NCI-H748 (cell line): ENCODE measurements at regions not wholly inside any gene's neighbourhood (a gene's known extent, or its start where the extent isn't known, plus 50 kb on each side); places are given as distances from the start of the nearest gene placed in this dataset.
"Not testable (repeated sequence)": the region's sequence is repeated elsewhere in the genome, so short reads cannot be mapped to it uniquely, and the experiment has no call there.

Source experiments
- DNase-seq: peaks from one replicate; lab custom pipeline; 2025; ENCODE audit not compliant: unreplicated experiment; lab: John Stamatoyannopoulos, UW

DNA sequence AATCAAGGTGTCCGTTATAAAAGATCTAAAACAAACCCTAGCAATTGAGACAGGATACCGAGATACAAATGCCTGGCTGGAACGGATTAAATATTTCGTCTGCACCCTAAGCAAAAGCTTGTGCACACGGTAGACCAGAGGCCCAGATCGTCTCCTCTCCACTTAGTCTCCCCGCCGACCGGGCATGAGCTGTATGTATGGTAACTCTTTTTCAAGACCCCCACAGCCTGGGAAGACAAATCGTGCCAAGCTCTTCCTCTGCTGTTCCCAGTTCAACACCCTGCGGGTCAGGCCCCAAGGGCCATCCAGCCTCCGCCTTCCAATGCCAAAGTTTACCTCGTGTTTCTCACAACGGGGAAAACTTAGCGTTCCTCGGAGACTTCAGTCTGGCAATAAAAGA, 285.7 kb upstream of the GALNT17 start:
- no peak for DNase-seq

DNA sequence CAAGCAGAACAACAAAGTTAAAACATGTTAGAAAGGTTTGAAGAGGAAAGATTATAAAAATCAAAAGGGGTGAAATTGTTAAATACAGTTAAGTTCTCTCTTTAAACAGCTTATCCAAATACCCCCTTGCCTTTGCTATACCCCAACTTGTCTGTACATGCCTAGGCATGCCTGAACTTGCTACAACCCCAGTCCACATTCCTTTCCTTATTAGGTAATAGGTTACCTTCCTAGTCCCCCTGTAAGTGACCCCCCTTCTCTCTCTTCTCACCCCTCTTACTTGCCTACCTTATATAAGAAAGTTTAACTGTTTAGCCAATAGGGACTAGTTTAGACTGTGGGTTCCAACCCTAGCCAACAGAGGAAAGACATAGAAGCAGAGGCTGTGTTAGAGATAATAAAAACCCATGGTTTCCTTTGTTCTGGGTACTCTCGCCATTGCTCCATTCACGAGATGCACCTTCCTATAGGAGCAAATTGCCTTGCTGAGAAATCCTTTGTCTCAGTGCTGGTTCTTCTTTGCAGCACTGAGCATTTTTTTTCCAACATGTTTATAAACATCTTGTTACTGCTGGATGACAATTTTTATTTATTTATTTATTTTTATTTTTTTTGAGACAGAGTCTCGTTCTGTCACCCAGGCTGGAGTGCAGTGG, 282.2 kb upstream of the GALNT17 start:
- DNase-seq: no peak

DNA sequence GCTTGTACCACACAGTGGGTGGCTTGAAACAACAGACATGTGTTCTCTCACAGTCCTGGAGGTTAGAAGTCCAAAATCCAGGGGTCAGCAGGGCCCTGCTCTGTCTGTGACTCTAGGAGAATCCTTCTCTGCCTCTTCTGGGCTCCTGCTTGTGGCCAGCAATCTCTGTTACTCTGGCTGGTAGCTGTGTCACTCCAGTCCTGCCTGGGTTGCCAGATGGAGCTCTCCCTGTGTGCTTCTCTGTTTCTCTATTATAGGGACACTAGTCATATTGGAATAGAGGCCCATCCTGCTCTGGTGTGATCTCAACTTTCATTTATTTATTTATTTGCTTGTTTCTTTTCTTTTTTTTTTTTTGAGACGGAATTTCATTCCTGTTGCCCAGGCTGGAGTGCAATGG, 276.6 kb upstream of the GALNT17 start:
- DNase-seq: no peak

DNA sequence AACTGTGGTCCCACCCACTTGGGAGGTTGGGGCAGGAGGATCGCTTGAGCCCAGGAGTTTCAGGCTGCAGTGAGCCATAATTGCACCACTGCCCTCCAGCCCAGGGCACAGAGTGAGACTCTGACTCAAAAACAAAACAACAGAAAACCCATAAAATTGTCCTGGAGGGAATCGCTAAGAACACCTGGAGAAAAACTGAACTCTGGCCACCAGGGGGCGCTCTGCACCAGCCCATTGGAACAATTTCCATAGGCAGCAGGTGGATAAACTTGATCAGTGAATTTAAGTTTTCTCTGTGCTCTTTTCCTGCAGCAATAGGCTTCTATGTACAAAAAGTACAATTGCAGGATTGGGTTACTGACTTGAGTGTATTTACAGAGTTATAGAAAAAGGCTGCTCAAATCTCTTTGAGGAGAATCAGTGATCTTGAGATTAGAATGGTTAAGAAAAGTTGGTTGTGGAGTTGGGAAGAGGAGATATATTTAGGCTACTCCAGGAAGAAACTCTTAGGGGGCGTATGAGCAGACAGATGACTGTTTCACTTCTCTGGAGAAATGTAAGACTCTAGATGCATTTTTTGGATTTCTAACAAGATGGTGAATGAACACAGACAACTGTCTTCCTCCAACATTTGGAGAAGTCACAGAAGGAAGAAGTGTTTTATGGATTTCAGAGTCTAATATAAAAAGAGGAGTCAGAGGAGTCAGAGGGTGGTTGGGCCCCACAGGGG, 274.9 kb upstream of the GALNT17 start:
- peak; percentile 70 for DNase-seq

GRCh38 chr7:70857793-70858545, 274.0 kb upstream of the GALNT17 start:
- no peak for DNase-seq

DNA sequence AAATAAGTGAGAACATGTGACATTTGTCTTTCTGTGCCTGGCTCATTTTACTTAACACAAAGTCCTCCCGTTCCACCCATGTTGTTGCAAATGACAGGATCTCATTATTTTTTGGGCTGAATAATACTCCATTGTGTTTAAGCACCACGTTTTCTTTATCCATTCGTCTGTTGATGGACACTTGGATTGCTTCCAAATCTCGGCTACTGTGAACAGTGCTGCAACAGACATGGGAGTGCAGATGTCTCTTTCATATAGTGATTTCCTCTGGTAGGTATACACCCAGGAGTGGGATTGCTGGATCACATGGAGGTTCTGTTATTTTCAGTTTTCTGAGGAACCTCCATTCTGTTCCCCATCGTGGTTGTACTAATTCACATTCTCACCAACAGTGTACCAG, 264.4 kb upstream of the GALNT17 start:
- DNase-seq: peak; percentile 64

- DNase-seq: no peak
Observed at GRCh38 chr7:70870349-70870748, 261.6 kb upstream of the GALNT17 start.

DNA sequence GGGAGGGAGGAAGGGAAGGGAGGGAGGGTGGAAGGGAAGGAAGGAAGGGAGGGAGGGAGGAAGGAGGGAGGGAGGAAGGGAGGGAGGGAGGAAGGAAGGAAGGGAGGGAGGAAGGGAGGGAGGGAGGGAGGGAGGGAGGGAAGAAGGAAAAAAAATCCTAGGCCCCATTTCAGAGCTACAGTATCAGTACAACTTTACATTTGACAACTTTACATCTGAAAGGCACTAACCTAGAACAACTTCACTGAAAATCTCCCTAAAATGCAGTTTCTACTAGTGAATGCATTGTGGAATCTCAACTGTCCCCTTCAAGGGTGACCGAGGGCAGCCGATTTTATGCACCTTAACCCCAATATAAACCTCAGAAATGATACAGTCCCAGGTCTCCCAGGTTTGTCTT, 259.8 kb upstream of the GALNT17 start:
- no peak for DNase-seq

DNA sequence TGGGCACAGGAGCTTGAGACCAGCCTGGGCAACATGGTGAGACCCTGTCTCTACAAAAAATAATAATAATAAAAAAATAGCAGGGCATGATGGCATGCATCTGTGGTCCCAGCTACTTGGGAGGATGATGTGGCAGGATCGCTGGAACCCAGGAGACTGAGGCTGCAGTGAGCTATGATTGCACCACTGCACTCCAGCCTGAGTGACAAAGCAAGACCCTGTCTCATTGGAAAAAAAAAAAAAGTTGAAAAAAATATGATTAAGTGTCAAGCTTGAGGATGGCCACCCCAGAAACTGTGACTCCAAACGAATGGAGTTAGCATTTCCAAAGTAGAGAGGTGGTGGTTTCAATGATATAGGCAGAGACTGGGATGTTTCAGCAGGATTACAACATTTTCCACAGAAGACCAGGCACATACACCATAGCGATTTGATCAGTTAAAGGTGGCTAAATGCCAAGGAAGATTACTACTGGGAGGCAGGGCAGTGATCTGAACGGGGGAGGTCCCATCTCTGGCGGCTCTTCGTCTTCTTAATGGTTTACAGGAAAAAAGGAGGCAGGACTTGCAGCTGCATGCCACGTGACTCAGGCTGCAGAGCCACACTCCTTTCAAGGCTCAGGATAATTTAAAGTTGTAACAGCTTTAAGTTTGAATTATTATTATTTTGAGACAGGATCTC, 250.6 kb upstream of the GALNT17 start:
- DNase-seq: no peak

GRCh38 chr7:70883750-70884439, 248.0 kb upstream of the GALNT17 start:
- DNase-seq: no peak

GRCh38 chr7:70884440-70884764, 247.5 kb upstream of the GALNT17 start:
- DNase-seq: no peak

DNA sequence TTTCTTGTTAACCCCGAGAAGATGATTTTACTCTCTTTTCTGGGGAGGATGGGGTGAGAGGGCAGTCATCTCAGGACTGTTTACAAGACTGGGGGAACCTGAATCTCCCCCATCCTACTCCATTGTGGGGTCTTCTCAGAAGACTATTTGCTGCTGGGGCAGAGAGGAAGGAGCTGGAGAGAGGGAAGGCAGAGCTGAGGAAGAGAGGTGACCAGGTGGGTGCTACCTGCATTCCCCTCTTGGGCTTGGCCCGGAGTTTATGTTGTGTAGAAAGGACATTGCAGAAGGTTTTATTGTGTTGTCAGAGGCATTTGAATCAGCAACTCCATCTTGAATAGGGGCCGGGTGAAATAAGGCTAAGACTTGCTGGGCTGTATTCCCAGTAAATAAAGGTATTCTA, 247.1 kb upstream of the GALNT17 start:
- DNase-seq: no peak

- DNase-seq: no peak
Observed at GRCh38 chr7:70886547-70886946, 245.4 kb upstream of the GALNT17 start.

- DNase-seq: no peak
Observed at GRCh38 chr7:70887186-70887585, 244.8 kb upstream of the GALNT17 start.

- DNase-seq: no peak
Observed at GRCh38 chr7:70890147-70890969, 241.6 kb upstream of the GALNT17 start.

- peak; percentile 71 for DNase-seq
Observed at GRCh38 chr7:70893422-70893821, 238.5 kb upstream of the GALNT17 start.

GRCh38 chr7:70893971-70894715, 237.8 kb upstream of the GALNT17 start:
- no peak for DNase-seq

DNA sequence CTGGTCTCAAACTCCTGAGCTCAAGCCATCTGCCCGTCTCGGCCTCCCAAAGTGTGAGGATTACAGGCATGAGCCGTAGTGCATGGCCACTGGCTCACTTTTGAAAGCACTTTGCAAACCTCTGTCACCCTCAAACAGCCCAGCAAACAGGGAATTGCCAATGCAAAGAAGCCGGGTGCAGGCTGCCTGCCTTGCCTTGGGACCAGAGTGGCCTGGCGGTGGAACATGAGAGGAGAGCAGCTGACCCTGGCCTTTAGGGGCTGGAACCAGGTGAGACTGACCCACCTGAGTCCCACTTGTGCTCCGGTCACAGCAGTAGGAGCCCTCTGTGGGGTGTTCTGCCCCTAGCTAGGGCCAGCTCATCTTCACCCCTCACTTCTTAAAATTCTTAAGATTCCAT, 237.1 kb upstream of the GALNT17 start:
- no peak for DNase-seq

DNA sequence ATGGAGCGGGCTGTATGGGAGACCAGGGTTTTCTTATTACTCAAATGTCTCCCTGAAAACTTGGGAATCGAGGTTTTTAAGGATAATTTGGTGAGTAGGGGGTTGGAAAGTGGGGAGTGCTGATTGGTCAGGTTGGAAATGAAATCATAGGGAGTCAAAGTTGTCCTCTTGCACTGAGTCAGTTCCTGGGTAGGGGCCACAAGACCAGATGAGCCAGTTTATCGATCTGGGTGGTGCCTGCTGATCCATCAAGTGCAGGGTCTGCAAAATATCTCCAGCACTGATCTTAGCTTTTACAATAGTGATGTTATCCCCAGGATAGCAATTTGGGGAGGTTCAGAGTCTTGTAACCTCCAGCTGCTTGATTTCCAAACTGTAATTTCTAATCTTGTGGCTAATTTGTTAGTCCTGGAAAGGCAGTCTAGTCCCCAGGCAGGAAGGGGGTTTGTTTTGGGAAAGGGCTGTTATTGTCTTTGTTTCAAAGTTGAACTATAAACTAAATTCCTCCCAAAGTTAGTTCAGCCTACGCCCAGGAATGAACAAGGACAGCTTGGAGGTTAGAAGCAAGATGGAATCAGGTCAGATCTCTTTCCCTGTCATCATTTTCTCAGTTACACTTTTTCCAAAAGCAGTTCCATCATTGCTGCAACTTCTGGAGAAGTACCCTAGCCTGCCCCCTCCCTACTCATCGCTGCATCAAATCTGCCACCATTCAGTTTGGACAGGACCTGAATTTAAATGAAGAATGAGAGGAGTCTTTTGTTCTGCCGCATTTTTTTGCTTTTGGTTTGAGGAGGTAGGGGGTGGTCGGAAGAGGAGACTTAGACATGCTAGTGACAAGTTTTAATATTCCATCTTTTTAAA, 236.4 kb upstream of the GALNT17 start:
- not testable (repeated sequence) for DNase-seq
